ENCODE measurements at regions not wholly inside any gene's neighbourhood (a gene's known extent, or its start where the extent isn't known, plus 50 kb on each side); places are given as distances from the start of the nearest gene placed in this dataset.

DNA sequence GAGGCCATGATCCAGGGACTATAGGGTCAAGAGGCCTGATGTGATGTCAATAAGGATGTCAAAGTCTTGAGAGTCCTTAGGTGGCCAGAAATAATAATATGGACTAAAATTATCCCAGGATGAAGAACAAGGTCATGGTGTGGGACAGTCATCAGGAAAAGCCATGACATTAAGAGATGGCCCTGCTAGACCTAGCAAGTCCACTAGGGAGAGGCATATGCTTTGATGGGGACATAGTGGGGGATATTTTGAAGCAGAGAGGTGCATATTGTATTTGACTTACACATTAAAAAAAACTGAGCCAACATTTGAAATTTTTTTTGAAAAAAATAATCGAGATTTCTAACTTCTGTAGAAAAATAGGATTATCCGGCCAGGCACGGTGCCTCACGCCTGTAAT, 53.3 kb upstream of the CXCR4 start:
- Mint-ChIP-seq H3K4me3 (no peak overlapping the region), H3K27me3 (no peaks in the 10 kb centered on the region), H3K9me3 (peaks cover 7 to 11% of the 10 kb centered on the region in 2 donors), H3K27ac (no peak overlapping the region), H3K4me1 (peaks cover 10% of the 10 kb centered on the region)
- ATAC-seq (no peak), DNase-seq (no peak)

DNA sequence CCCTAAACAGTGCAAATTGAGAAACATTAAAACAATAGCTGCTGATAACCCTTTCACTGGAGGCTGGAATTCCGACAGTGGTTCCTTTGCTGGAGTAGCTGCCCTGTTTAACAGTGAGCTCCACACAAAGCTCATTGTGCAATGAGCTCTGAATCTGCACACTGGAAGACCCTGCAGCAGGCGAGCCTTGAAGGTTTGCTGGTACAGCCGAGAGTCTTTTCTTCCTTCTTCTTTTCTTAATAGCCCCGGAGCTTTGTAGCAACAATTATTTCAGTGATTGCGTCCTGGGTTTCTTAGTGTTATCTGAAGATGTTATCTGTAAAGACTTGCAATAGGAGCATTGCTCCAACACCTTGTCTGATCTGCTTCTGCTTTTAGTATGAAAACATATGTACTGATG, 50.8 kb upstream of the CXCR4 start:
- ATAC-seq (no peak), DNase-seq (no peak)
- no peak overlapping the region for H3K27ac Mint-ChIP-seq
- H3K27me3 Mint-ChIP-seq: no peaks in the 10 kb centered on the region
- H3K4me1 Mint-ChIP-seq: peaks cover 10% of the 10 kb centered on the region
- no peak overlapping the region for H3K4me3 Mint-ChIP-seq
- peaks cover 7 to 11% of the 10 kb centered on the region in 2 donors for H3K9me3 Mint-ChIP-seq

- Mint-ChIP-seq H3K27me3 (no peaks in the 10 kb centered on the region), H3K9me3 (peaks cover 7 to 11% of the 10 kb centered on the region in 2 donors), H3K4me3 (no peak overlapping the region), H3K4me1 (peaks cover 13% of the 10 kb centered on the region), H3K27ac (peak overlapping the region in 1 of 2 donors; percentile 74)
- ATAC-seq: no peak
- no peak for DNase-seq
These were observed 49.9 kb upstream of the CXCR4 start for GRCh38 chr2:136167721-136168475.
